GM10248 (cell line): ENCODE measurements at regions not wholly inside any gene's neighbourhood (a gene's known extent, or its start where the extent isn't known, plus 50 kb on each side); places are given as distances from the start of the nearest gene placed in this dataset.

Experiments
- CTCF ChIA-PET: fragments of 300-600 bp; sonication (Branson Sonifier 250); formaldehyde crosslinking; extraction: SDS; loops from one replicate; lab custom pipeline; 2021; ENCODE audit warnings: antibody characterized with exemption; lab: Yijun Ruan, JAX
- POLR2A ChIA-PET: fragments of 350-650 bp; sonication (Branson Sonifier 250); formaldehyde crosslinking; extraction: SDS; loops from one replicate; lab custom pipeline; 2020; ENCODE audit warnings: antibody characterized with exemption; lab: Yijun Ruan, JAX
- DNase-seq: peaks from one replicate; pipeline ENCODE4 v3.0.0; 2012; ENCODE audit errors: extremely low spot score
- TF ChIP-seq, protein P1 (sequence below): IDR thresholded peaks from 2 replicates; pipeline ENCODE4 v1.5.1; 2012; ENCODE audit warnings: mild to moderate bottlenecking, low read depth; ENCODE audit errors: extremely low read depth, missing control alignments, control extremely low read depth

GRCh38 chr7:16298221-16298620 lies 123.1 kb downstream of the CRPPA start:
- ChIA-PET POLR2A (no interaction called here), CTCF (interaction anchor here (1.5 kb wide), 1 partner anchor 35 kb away, joined by 3 read pairs; no protein-coding TSS in a partner anchor)
- TF ChIP-seq, protein P1, sequence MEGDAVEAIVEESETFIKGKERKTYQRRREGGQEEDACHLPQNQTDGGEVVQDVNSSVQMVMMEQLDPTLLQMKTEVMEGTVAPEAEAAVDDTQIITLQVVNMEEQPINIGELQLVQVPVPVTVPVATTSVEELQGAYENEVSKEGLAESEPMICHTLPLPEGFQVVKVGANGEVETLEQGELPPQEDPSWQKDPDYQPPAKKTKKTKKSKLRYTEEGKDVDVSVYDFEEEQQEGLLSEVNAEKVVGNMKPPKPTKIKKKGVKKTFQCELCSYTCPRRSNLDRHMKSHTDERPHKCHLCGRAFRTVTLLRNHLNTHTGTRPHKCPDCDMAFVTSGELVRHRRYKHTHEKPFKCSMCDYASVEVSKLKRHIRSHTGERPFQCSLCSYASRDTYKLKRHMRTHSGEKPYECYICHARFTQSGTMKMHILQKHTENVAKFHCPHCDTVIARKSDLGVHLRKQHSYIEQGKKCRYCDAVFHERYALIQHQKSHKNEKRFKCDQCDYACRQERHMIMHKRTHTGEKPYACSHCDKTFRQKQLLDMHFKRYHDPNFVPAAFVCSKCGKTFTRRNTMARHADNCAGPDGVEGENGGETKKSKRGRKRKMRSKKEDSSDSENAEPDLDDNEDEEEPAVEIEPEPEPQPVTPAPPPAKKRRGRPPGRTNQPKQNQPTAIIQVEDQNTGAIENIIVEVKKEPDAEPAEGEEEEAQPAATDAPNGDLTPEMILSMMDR: no peak
- no peak for DNase-seq

DNA sequence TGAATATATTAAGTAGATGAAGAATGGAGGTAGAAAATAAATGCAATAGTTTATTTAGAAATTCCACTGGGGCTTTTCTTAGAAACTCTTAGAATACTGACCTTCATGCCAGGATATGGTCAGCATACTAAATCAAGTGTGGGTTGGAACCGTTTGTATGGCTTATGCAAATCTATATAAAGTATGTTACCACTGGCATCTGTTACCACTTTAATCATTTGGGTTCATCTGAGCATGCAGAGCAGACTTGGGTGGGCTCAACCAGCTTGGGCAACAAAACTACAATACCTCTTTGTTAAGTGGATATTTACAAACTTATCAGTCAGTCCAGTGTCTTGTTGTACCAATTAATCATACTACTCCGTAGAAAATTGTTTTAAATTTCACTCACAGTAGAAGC lies 125.8 kb downstream of the CRPPA start:
- CTCF ChIA-PET: no interaction called here
- no peak for DNase-seq
- TF ChIP-seq, protein P1: no peak
- POLR2A ChIA-PET: no interaction called here

DNA sequence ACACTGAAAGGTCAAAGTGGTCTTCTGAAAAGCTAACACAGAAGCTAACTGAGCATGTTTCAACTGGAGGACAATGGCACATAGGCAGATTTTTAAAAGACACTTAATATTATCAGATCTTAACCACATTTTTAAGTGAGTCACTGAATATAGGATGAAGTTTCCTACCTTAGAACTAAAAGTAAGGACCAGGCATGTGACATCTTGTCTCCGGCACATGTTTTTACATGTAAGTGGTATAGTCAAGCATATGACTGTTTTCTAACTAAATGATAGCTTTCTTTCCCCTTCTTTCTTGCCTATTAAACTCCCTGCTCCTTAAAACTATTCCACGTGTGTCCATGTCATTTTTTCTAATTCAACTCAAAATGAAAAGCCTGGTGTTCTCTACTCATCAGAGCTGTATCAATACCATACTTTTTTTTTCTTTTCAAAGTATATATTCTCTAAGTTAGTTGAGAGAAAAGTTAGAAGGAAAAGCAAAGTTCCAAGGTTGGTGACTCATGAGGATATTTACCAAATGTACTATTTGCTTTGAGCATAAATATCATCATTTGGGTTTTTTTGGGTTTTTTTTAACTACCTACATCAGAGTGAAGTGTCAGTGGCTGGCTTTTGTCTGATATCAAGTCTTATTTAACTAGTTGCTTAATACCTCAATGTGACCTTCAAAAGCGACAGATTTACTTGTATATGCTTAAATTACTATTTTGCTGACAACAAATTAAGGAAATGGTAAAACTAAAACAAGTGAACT lies 127.5 kb downstream of the CRPPA start:
- POLR2A ChIA-PET: no interaction called here
- DNase-seq: no peak
- TF ChIP-seq, protein P1: no peak
- CTCF ChIA-PET: no interaction called here

- TF ChIP-seq, protein P1: no peak
- ChIA-PET POLR2A (no interaction called here), CTCF (no interaction called here)
- DNase-seq: no peak
Observed at GRCh38 chr7:16284581-16284980, 136.8 kb downstream of the CRPPA start.

- ChIA-PET POLR2A (no interaction called here), CTCF (no interaction called here)
- TF ChIP-seq, protein P1: no peak
- no peak for DNase-seq
Observed at GRCh38 chr7:16278167-16278787, 143.1 kb downstream of the CRPPA start.

GRCh38 chr7:16271990-16272665 lies 149.2 kb downstream of the CRPPA start:
- CTCF ChIA-PET: no interaction called here
- POLR2A ChIA-PET: no interaction called here
- no peak for DNase-seq
- TF ChIP-seq, protein P1: no peak
